ENCODE measurements at regions not wholly inside any gene's neighbourhood (a gene's known extent, or its start where the extent isn't known, plus 50 kb on each side); places are given as distances from the start of the nearest gene placed in this dataset.

GRCh38 chr6:144757730-144758129 lies 472.6 kb downstream of the UTRN start:
- Histone ChIP-seq H3K4me3 (no peak overlapping the region), H3K36me3 (no peaks in the 10 kb centered on the region), H3K27me3 (no peaks in the 10 kb centered on the region), H3K27ac (no peak overlapping the region), H3K4me1 (no peaks in the 10 kb centered on the region), H3K9me3 (no peaks in the 10 kb centered on the region)
- DNase-seq (ENCODE audit: extremely low spot score in 2 of 2): no peak
- TF ChIP-seq POLR2AphosphoS5 (IDR thresholded peaks at IDR 0.05; ENCODE audit: insufficient read depth in 1 of 2, low read depth in 1 of 2) (no peak), POLR2A (IDR thresholded peaks at IDR 0.05) (no peak), CTCF (IDR thresholded peaks at IDR 0.05) (no peak)
- intact Hi-C loops (cut with DNase I): no loop called here

- intact Hi-C loops (cut with DNase I): no loop called here
Observed at GRCh38 chr6:144758602-144759001, 473.5 kb downstream of the UTRN start.

GRCh38 chr6:144762469-144762868 lies 477.3 kb downstream of the UTRN start:
- peaks cover 9% of the 10 kb centered on the region for H3K4me1 ChIP-seq
- intact Hi-C loops (cut with DNase I): no loop called here
- H3K27ac ChIP-seq: no peak overlapping the region
- TF ChIP-seq CTCF (IDR thresholded peaks at IDR 0.05) (no peak), POLR2A (IDR thresholded peaks at IDR 0.05) (no peak), POLR2AphosphoS5 (IDR thresholded peaks at IDR 0.05; ENCODE audit: insufficient read depth in 1 of 2, low read depth in 1 of 2) (no peak)
- no peaks in the 10 kb centered on the region for H3K36me3 ChIP-seq
- H3K4me3 ChIP-seq: no peak overlapping the region
- no peak for DNase-seq (ENCODE audit: extremely low spot score in 2 of 2)
- H3K27me3 ChIP-seq: no peaks in the 10 kb centered on the region
- no peaks in the 10 kb centered on the region for H3K9me3 ChIP-seq

More at GRCh38 chr6:144758602-144759001, 473.5 kb downstream of the UTRN start:
- no peak overlapping the region for H3K4me3 ChIP-seq
- no peak overlapping the region for H3K27ac ChIP-seq
- DNase-seq (ENCODE audit: extremely low spot score in 2 of 2): no peak
- TF ChIP-seq POLR2A (IDR thresholded peaks at IDR 0.05) (no peak), POLR2AphosphoS5 (IDR thresholded peaks at IDR 0.05; ENCODE audit: insufficient read depth in 1 of 2, low read depth in 1 of 2) (no peak)
- no peaks in the 10 kb centered on the region for H3K9me3 ChIP-seq
- H3K27me3 ChIP-seq: no peaks in the 10 kb centered on the region
- H3K36me3 ChIP-seq: no peaks in the 10 kb centered on the region
- no peaks in the 10 kb centered on the region for H3K4me1 ChIP-seq

GRCh38 chr6:144767051-144767450 lies 481.9 kb downstream of the UTRN start:
- TF ChIP-seq CTCF (IDR thresholded peaks at IDR 0.05) (no peak), POLR2A (IDR thresholded peaks at IDR 0.05) (no peak), POLR2AphosphoS5 (IDR thresholded peaks at IDR 0.05; ENCODE audit: insufficient read depth in 1 of 2, low read depth in 1 of 2) (no peak)
- no peak for DNase-seq (ENCODE audit: extremely low spot score in 2 of 2)
- Histone ChIP-seq H3K36me3 (no peaks in the 10 kb centered on the region), H3K27ac (no peak overlapping the region), H3K9me3 (no peaks in the 10 kb centered on the region), H3K27me3 (no peaks in the 10 kb centered on the region), H3K4me1 (peaks cover 9% of the 10 kb centered on the region), H3K4me3 (no peak overlapping the region)
- intact Hi-C loops (cut with DNase I): no loop called here

GRCh38 chr6:144768551-144769075 lies 483.5 kb downstream of the UTRN start:
- H3K4me1 ChIP-seq: peaks cover 9% of the 10 kb centered on the region

More at GRCh38 chr6:144768551-144769075, 483.5 kb downstream of the UTRN start:
- Histone ChIP-seq H3K9me3 (no peaks in the 10 kb centered on the region), H3K4me3 (no peak overlapping the region), H3K27me3 (no peaks in the 10 kb centered on the region), H3K27ac (no peak overlapping the region), H3K36me3 (peaks cover 0 to 11% of the 10 kb centered on the region in 2 donors)
- TF ChIP-seq CTCF (IDR thresholded peaks at IDR 0.05) (no peak), POLR2A (IDR thresholded peaks at IDR 0.05) (no peak), POLR2AphosphoS5 (IDR thresholded peaks at IDR 0.05; ENCODE audit: insufficient read depth in 1 of 2, low read depth in 1 of 2) (no peak)
- intact Hi-C loops (cut with DNase I): no loop called here
- DNase-seq (ENCODE audit: extremely low spot score in 2 of 2): no peak

Measured in vagina (tissue), 2 donors.